Ishikawa (cell line): ENCODE measurements at regions not wholly inside any gene's neighbourhood (a gene's known extent, or its start where the extent isn't known, plus 50 kb on each side); places are given as distances from the start of the nearest gene placed in this dataset.

Experiments
- CEBPB ChIP-seq: IDR thresholded peaks from 2 replicates; pipeline ENCODE4 v1.6.1; 2012
- CREB1 ChIP-seq: IDR thresholded peaks from 2 replicates; pipeline ENCODE4 v1.6.1; 2012; ENCODE audit warnings: low read depth
- EGR1 ChIP-seq: IDR thresholded peaks from 2 replicates; pipeline ENCODE4 v1.6.1; 2012
- EP300 ChIP-seq: IDR thresholded peaks from 2 replicates; pipeline ENCODE4 v1.6.1; 2012; ENCODE audit warnings: borderline replicate concordance
- FOXM1 ChIP-seq: IDR thresholded peaks from 2 replicates; pipeline ENCODE4 v1.6.1; 2012; ENCODE audit warnings: low read depth, borderline replicate concordance
- NFIC ChIP-seq: IDR thresholded peaks from 2 replicates; pipeline ENCODE4 v1.6.1; 2012
- RAD21 ChIP-seq: IDR thresholded peaks from 2 replicates; pipeline ENCODE4 v1.6.1; 2012; ENCODE audit warnings: low read depth
- TAF1 ChIP-seq: IDR thresholded peaks from 2 replicates; pipeline ENCODE4 v1.6.1; 2012; ENCODE audit warnings: low read depth, mild to moderate bottlenecking
- TCF12 ChIP-seq: IDR thresholded peaks from 2 replicates; pipeline ENCODE4 v1.6.1; 2012; ENCODE audit warnings: low read depth
- TEAD4 ChIP-seq: IDR thresholded peaks from 2 replicates; pipeline ENCODE4 v1.6.1; 2012
- YY1 ChIP-seq: IDR thresholded peaks from 2 replicates; pipeline ENCODE4 v1.6.1; 2012; ENCODE audit warnings: low read depth
- ZBTB7A ChIP-seq: IDR thresholded peaks from 2 replicates; pipeline ENCODE4 v1.6.1; 2012; ENCODE audit warnings: low read depth
- TF ChIP-seq, protein P1 (sequence below): IDR thresholded peaks from 2 replicates; pipeline ENCODE4 v1.6.1; 2012
- TF ChIP-seq, protein P2 (sequence below): IDR thresholded peaks from 2 replicates; pipeline ENCODE4 v1.6.1; 2012
- TF ChIP-seq, protein P3 (sequence below): IDR thresholded peaks from 2 replicates; pipeline ENCODE4 v1.6.1; 2012; ENCODE audit warnings: low read depth, mild to moderate bottlenecking

DNA sequence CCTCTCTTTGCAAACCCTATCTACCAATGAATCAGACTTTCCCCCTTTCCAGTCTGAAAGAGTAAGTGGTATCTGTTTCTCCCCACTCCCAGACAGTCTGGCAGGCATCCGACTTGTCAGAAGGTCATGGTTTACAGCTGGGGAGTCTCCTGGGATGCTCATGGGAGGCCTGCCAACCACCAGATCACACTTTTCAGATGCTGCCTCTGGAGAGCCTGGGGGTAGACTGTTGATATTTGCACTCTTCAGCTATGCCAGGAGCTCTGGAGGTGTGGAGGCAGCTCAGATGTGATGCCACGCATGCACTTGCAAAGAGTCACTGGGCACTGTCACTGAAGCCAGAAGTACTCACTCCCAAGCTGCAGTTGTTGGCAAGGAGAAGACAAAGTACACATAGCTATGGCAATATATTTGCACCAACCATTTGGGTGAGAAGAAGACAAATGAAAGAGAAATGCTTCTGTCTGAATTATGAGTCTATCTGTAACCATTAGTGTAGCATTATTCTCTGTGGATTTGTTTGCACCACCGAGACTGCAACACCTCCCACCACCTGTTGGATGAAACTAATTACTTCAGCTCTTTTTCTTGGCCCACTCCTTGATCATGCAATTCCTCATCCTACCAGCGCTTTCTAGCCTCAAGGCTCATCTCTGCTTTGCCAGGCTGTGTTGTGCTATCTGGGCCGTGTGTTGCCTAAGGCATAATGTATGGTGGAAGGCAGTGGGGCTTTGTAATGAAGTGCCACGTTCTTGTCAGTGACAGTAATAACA, 133.0 kb upstream of the SPAG17 start:
- TF ChIP-seq, protein P1, sequence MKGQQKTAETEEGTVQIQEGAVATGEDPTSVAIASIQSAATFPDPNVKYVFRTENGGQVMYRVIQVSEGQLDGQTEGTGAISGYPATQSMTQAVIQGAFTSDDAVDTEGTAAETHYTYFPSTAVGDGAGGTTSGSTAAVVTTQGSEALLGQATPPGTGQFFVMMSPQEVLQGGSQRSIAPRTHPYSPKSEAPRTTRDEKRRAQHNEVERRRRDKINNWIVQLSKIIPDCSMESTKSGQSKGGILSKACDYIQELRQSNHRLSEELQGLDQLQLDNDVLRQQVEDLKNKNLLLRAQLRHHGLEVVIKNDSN: no peak
- TF ChIP-seq TEAD4 (no peak), TCF12 (no peak), EP300 (no peak)

GRCh38 chr1:118306851-118307250, 121.8 kb upstream of the SPAG17 start:
- TF ChIP-seq EP300: no peak

DNA sequence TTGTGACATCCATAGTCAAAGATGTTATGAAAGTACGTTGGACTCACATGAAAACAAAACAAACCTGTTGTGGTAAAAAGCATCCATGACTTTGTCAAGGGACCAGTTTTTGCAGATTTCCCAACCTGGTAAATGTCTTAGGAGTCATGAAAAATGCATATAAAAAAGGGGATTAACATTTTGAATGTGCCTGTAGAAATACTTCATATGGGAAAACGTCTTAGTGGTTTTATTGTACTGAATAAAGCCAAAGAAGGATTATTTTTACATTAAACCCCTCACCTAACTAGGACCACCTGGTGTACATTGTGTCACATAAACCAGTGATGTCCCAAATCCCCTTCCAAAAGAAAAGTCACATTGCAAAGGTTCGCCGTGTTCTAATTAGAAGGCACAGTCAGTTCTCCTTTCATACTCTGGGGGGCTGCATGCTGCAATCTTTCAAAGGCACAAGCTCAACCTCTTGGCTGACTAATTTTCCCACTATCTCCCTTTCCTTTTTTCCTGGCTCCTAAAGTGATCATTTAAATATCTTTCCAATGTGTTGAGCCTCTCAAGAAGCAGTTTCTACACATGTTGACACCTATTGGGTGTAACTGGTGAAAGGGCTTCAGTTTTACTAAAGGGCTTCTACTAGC, 119.8 kb upstream of the SPAG17 start:
- TF ChIP-seq FOXM1 (no peak), RAD21 (peak; percentile 29; the same call in 1 of the 2 replicates)

DNA sequence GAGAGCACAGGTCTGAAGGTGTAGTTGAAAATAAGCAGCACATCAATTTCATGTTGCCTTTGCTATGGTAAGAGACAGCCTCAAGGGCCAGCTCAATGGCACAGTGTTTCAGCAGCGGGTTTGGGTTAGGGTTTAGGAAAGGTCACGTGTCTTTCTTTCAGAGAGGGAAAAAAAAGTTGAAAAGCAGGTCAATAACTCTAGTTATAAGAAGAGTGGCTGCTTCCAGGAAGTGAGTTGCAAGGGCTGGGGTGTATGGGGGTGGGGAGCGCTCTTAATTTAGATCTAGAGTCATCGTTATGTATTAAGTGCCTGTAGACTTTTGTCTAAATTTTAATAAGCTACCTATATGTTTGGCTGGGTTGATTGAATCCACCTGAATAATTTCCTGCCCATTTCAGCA, 118.5 kb upstream of the SPAG17 start:
- TF ChIP-seq NFIC (no peak), ZBTB7A (no peak), EP300 (no peak), FOXM1 (no peak), TEAD4 (no peak), CREB1 (no peak), TAF1 (no peak), RAD21 (no peak), EGR1 (no peak), TCF12 (no peak), CEBPB (no peak), YY1 (no peak)
- TF ChIP-seq, protein P2, sequence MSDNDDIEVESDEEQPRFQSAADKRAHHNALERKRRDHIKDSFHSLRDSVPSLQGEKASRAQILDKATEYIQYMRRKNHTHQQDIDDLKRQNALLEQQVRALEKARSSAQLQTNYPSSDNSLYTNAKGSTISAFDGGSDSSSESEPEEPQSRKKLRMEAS: no peak
- TF ChIP-seq, protein P1: no peak
- TF ChIP-seq, protein P3, sequence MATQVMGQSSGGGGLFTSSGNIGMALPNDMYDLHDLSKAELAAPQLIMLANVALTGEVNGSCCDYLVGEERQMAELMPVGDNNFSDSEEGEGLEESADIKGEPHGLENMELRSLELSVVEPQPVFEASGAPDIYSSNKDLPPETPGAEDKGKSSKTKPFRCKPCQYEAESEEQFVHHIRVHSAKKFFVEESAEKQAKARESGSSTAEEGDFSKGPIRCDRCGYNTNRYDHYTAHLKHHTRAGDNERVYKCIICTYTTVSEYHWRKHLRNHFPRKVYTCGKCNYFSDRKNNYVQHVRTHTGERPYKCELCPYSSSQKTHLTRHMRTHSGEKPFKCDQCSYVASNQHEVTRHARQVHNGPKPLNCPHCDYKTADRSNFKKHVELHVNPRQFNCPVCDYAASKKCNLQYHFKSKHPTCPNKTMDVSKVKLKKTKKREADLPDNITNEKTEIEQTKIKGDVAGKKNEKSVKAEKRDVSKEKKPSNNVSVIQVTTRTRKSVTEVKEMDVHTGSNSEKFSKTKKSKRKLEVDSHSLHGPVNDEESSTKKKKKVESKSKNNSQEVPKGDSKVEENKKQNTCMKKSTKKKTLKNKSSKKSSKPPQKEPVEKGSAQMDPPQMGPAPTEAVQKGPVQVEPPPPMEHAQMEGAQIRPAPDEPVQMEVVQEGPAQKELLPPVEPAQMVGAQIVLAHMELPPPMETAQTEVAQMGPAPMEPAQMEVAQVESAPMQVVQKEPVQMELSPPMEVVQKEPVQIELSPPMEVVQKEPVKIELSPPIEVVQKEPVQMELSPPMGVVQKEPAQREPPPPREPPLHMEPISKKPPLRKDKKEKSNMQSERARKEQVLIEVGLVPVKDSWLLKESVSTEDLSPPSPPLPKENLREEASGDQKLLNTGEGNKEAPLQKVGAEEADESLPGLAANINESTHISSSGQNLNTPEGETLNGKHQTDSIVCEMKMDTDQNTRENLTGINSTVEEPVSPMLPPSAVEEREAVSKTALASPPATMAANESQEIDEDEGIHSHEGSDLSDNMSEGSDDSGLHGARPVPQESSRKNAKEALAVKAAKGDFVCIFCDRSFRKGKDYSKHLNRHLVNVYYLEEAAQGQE: no peak

DNA sequence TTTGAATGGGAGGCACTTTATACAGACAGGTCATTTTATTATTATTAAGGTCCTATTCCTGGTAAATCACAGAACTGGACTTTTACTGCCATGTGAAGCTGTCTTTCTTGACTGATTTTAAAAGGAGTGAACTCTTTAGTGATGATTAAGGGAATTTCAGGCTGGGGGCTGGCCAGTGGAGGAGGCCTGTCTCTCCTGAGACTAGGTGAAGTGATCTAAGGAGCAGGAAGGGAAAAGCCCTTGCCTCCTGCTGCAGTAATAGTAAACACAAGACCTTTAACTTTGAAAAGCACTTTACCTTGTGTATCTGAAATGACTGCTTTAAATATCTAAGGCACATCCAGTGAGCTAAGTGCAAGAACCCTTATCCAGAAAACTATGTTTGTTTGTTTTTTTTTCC, 118.0 kb upstream of the SPAG17 start:
- TF ChIP-seq CREB1: no peak
- TF ChIP-seq, protein P2: no peak
- TF ChIP-seq TAF1: no peak
- no peak for TF ChIP-seq EGR1
- TF ChIP-seq, protein P3: no peak
- TF ChIP-seq CEBPB: no peak
- TF ChIP-seq TEAD4: no peak
- no peak for TF ChIP-seq YY1
- TF ChIP-seq NFIC: no peak

- TF ChIP-seq ZBTB7A (no peak), TEAD4 (no peak), EGR1 (no peak), EP300 (no peak)
- TF ChIP-seq, protein P2: no peak
Measured at GRCh38 chr1:118302145-118302544, 117.1 kb upstream of the SPAG17 start.

- TF ChIP-seq NFIC: no peak
- TF ChIP-seq RAD21: no peak
- no peak for TF ChIP-seq FOXM1
- TF ChIP-seq ZBTB7A: no peak
- no peak for TF ChIP-seq TCF12
- no peak for TF ChIP-seq CEBPB
- TF ChIP-seq, protein P2: no peak
- TF ChIP-seq EP300: no peak
Measured at GRCh38 chr1:118300808-118301207, 115.8 kb upstream of the SPAG17 start.
